ENCODE measurements at regions not wholly inside any gene's neighbourhood (a gene's known extent, or its start where the extent isn't known, plus 50 kb on each side); places are given as distances from the start of the nearest gene placed in this dataset.

- Histone ChIP-seq H3K9me2 (ENCODE audit: insufficient read depth) (peaks cover 6% of the 10 kb centered on the region; the same call in 1 of the 2 replicates), H3K4me2 (no peak overlapping the region), H3K27me3 (ENCODE audit: insufficient read depth, low read depth) (no peaks in the 10 kb centered on the region), H3K9me3 (ENCODE audit: insufficient read depth, low read depth) (no peaks in the 10 kb centered on the region), H3F3A (ENCODE audit: insufficient read depth, low read depth) (no peaks in the 10 kb centered on the region), H3K27ac (no peak overlapping the region), H3K36me3 (ENCODE audit: low read depth) (no peaks in the 10 kb centered on the region), H3K4me1 (replicated peaks; ENCODE audit: insufficient read depth) (no peaks in the 10 kb centered on the region), H3K79me2 (ENCODE audit: low read depth) (no peaks in the 10 kb centered on the region), H3K4me3 (no peak overlapping the region), H2AFZ (no peak overlapping the region), H4K20me1 (ENCODE audit: insufficient read depth) (no peaks in the 10 kb centered on the region)
- no peak for TF ChIP-seq CTCF (conservative IDR thresholded peaks at IDR 0.05)
- TF ChIP-seq EZH2 (IDR thresholded peaks at IDR 0.05; ENCODE audit: low read depth): no peak
- no peak for DNase-seq
- intact Hi-C loops (cut with micrococcal nuclease; ENCODE audit: unreplicated experiment): no loop called here
- BruUV-seq (replicated peaks): no TSS peak
- CTCF ChIA-PET: no interaction called here
- POLR2A ChIA-PET (ENCODE audit: unreplicated experiment): no interaction called here
Measured at GRCh38 chr7:9407816-9408215, 974.4 kb downstream of the NXPH1 start.

GRCh38 chr7:9453521-9453920 lies 1020.1 kb downstream of the NXPH1 start:
- BruUV-seq (replicated peaks): no TSS peak
- H3K27me3 ChIP-seq (ENCODE audit: insufficient read depth, low read depth): no peaks in the 10 kb centered on the region
- CTCF ChIA-PET: no interaction called here

GRCh38 chr7:9488555-9488954 lies 1055.1 kb downstream of the NXPH1 start:
- TF ChIP-seq EZH2 (IDR thresholded peaks at IDR 0.05; ENCODE audit: low read depth): no peak
- no peak for TF ChIP-seq CTCF (conservative IDR thresholded peaks at IDR 0.05)
- Histone ChIP-seq H3K9me3 (ENCODE audit: insufficient read depth, low read depth) (no peaks in the 10 kb centered on the region; the same call in 1 of the 2 replicates), H2AFZ (no peak overlapping the region), H3K9me2 (ENCODE audit: insufficient read depth) (no peaks in the 10 kb centered on the region), H4K20me1 (ENCODE audit: insufficient read depth) (no peaks in the 10 kb centered on the region), H3K36me3 (ENCODE audit: low read depth) (no peaks in the 10 kb centered on the region), H3K4me1 (replicated peaks; ENCODE audit: insufficient read depth) (no peaks in the 10 kb centered on the region), H3K27me3 (ENCODE audit: insufficient read depth, low read depth) (no peaks in the 10 kb centered on the region), H3K27ac (no peak overlapping the region), H3F3A (ENCODE audit: insufficient read depth, low read depth) (no peaks in the 10 kb centered on the region), H3K4me3 (no peak overlapping the region), H3K79me2 (ENCODE audit: low read depth) (no peaks in the 10 kb centered on the region), H3K4me2 (no peak overlapping the region)
- ChIA-PET POLR2A (ENCODE audit: unreplicated experiment) (no interaction called here), CTCF (no interaction called here)
- no TSS peak for BruUV-seq (replicated peaks)
- no peak for DNase-seq
- intact Hi-C loops (cut with micrococcal nuclease; ENCODE audit: unreplicated experiment): no loop called here

More at GRCh38 chr7:9453521-9453920, 1020.1 kb downstream of the NXPH1 start:
- Histone ChIP-seq H3K4me3 (no peak overlapping the region), H4K20me1 (ENCODE audit: insufficient read depth) (no peaks in the 10 kb centered on the region), H3F3A (ENCODE audit: insufficient read depth, low read depth) (no peaks in the 10 kb centered on the region), H3K9me3 (ENCODE audit: insufficient read depth, low read depth) (no peaks in the 10 kb centered on the region), H3K4me1 (replicated peaks; ENCODE audit: insufficient read depth) (no peaks in the 10 kb centered on the region), H3K4me2 (no peak overlapping the region), H3K79me2 (ENCODE audit: low read depth) (no peaks in the 10 kb centered on the region), H2AFZ (no peak overlapping the region), H3K27ac (no peak overlapping the region), H3K36me3 (ENCODE audit: low read depth) (no peaks in the 10 kb centered on the region), H3K9me2 (ENCODE audit: insufficient read depth) (no peaks in the 10 kb centered on the region; the same call in 1 of the 2 replicates)
- POLR2A ChIA-PET (ENCODE audit: unreplicated experiment): no interaction called here
- TF ChIP-seq CTCF (conservative IDR thresholded peaks at IDR 0.05): no peak
- no peak for TF ChIP-seq EZH2 (IDR thresholded peaks at IDR 0.05; ENCODE audit: low read depth)
- DNase-seq: no peak
- intact Hi-C loops (cut with micrococcal nuclease; ENCODE audit: unreplicated experiment): no loop called here
